HG02938 (cell line): ENCODE measurements at regions not wholly inside any gene's neighbourhood (a gene's known extent, or its start where the extent isn't known, plus 50 kb on each side); places are given as distances from the start of the nearest gene placed in this dataset.

Experiments used
- ATAC-seq: cut with Tn5 transposase; IDR thresholded peaks from one replicate; pipeline ENCODE4 v1.9.1; 2021; ENCODE audit warnings: mild to moderate bottlenecking, moderate library complexity; ENCODE audit not compliant: unreplicated experiment

DNA sequence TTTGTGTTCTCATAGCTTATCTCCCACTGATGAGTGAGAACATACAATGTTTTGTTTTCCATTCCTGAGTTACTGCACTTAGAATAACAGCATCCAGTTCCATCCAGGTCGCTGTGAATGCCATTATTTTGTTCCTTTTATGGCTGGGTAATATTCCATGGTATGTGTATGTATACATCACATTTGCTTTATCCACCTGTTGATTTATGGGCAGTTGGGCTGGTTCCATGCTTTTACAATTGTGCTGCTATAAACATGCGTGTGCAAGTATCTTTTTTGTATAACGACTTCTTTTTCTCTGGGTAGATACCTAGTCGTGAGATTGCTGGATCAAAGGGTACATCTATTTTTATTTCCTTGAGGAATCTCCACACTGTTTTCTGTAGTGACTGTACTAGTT lies 74.8 kb downstream of the ZNF280B start:
- ATAC-seq, result no peak
